BJ (cell line): ENCODE measurements at regions not wholly inside any gene's neighbourhood (a gene's known extent, or its start where the extent isn't known, plus 50 kb on each side); places are given as distances from the start of the nearest gene placed in this dataset.

Source experiments
- CTCF ChIA-PET: fragments of 350-600 bp; formaldehyde crosslinking; extraction: SDS; loops from one replicate; lab custom pipeline; 2021; ENCODE audit warnings: antibody characterized with exemption, inconsistent platforms; lab: Yijun Ruan, JAX
- POLR2A ChIA-PET: fragments of 300-600 bp; sonication (Branson Sonifier 250); formaldehyde crosslinking; extraction: SDS; loops from one replicate; lab custom pipeline; 2021; ENCODE audit warnings: antibody characterized with exemption; lab: Charles Lee
- DNase-seq: peaks from one replicate; pipeline ENCODE4 v3.0.0-alpha.2; 2011; ENCODE audit warnings: low read depth
- H3K27me3 ChIP-seq: 2 replicates; pipeline ENCODE4 v1.6.0; 2011; ENCODE audit warnings: low read length; ENCODE audit not compliant: control insufficient read depth, insufficient read depth
- H3K36me3 ChIP-seq: 2 replicates; pipeline ENCODE4 v1.5.1; 2011; ENCODE audit warnings: low read length; ENCODE audit not compliant: control insufficient read depth, insufficient read depth
- H3K4me3 ChIP-seq: 2 replicates; pipeline ENCODE4 v1.5.1; 2011; ENCODE audit warnings: low read depth, mild to moderate bottlenecking, control low read depth, low read length
- TF ChIP-seq, protein P1 (sequence below): IDR thresholded peaks from 2 replicates; pipeline ENCODE4 v1.5.1; 2011; ENCODE audit warnings: low read depth, mild to moderate bottlenecking, control low read depth, inconsistent platforms, low read length, moderate library complexity; ENCODE audit not compliant: insufficient read depth

DNA sequence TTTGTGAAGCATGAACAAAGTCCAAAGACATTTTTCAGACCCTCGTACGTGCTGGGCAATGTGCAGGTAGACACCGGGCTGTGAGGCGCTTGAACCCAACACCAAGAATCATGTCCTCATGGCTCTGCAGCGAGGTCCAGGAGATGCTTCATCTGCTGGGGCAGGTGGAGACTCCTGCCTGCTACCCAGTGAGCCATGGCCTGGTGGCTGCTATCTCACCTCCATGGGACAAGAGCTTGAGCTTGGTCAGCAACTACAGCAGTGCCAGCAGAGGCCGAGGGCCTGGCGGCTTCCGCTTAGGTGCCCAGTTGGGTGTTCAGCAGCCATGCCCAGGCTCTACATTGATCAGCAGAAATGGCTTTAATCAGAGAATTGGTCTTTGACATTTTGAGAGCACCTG lies 281.0 kb upstream of the HS6ST1 start:
- ChIA-PET POLR2A (no interaction called here), CTCF (interaction anchor here (1.2 kb wide), 1 partner anchor 9 kb away, joined by 3 read pairs; no protein-coding TSS in a partner anchor)
- TF ChIP-seq, protein P1, sequence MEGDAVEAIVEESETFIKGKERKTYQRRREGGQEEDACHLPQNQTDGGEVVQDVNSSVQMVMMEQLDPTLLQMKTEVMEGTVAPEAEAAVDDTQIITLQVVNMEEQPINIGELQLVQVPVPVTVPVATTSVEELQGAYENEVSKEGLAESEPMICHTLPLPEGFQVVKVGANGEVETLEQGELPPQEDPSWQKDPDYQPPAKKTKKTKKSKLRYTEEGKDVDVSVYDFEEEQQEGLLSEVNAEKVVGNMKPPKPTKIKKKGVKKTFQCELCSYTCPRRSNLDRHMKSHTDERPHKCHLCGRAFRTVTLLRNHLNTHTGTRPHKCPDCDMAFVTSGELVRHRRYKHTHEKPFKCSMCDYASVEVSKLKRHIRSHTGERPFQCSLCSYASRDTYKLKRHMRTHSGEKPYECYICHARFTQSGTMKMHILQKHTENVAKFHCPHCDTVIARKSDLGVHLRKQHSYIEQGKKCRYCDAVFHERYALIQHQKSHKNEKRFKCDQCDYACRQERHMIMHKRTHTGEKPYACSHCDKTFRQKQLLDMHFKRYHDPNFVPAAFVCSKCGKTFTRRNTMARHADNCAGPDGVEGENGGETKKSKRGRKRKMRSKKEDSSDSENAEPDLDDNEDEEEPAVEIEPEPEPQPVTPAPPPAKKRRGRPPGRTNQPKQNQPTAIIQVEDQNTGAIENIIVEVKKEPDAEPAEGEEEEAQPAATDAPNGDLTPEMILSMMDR: no peak
- no peaks in the 10 kb centered on the region for H3K27me3 ChIP-seq
- no peak for DNase-seq
- H3K36me3 ChIP-seq: no peaks in the 10 kb centered on the region
- no peak overlapping the region for H3K4me3 ChIP-seq

DNA sequence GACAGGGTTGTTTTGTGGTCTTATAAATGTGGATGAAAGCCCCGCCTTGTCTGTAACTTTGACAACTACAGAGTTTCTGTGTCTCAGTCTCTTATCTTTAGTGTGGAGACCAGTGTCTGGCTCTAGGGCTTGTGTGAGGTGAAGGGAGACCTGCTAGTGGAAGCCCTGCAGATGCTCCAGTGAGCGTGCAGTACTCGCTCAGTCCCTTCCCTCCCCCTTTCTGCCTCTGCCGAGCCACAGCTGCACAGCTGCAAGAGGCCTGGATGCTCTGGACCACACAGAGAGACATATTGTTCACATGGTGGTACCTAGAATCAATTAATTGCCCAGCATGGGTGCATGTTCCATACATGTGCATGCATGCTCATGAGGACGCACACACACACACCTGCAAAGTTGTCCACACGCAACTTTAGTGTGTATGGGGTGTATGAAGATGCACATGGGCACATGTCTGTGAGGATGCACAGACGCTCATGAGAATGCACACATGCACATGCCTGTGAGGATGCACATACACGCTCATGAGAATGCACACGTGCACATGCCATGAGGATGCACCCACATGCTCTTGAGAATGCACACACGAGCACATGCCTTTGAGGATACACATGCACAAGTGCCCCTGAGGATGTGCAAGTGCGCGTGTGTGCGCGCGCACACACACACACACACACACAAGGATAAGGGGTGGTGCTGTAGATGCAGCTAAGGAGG lies 282.1 kb upstream of the HS6ST1 start:
- DNase-seq: no peak
- TF ChIP-seq, protein P1: no peak
- Histone ChIP-seq H3K36me3 (no peaks in the 10 kb centered on the region), H3K27me3 (no peaks in the 10 kb centered on the region), H3K4me3 (no peak overlapping the region)
- ChIA-PET POLR2A (no interaction called here), CTCF (no interaction called here)

DNA sequence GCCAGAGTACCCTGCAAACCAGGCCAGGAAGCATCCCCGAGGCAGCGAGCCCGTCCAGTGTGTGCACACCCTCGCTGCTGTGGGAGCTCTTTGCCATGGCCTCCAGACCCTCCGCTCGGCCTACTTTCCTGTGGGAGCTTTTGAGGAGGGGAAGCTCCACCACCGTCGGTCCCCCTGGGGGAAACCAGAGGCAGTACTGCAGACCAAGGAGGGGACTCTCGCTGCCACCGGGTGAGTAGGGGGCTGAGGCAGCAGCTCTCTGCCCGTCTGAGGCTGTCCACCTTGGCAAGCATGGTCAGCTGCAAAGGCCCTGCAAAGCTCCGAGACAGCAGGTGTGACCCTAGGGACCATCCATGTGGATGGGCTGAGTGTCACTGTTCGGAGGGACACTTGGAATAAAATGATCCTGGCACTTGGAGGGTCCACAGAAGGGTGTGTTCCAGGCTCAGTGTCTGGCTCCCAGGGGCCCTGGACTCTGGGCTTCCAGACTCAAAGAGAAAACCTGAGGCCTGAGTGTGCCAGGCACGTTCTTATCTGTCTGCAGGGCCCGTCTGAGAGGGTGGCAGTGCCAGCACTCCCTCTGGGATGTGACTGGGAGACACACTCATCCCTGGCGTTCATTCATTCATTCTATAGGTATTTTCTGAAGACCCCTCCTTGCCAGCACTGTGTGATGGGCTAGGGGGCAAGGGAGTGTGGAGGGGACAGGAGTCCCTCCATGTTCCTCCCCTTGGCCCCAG lies 282.8 kb upstream of the HS6ST1 start:
- TF ChIP-seq, protein P1: no peak
- H3K36me3 ChIP-seq: no peaks in the 10 kb centered on the region
- no peak overlapping the region for H3K4me3 ChIP-seq
- CTCF ChIA-PET: no interaction called here
- no peak for DNase-seq
- POLR2A ChIA-PET: no interaction called here
- no peaks in the 10 kb centered on the region for H3K27me3 ChIP-seq

DNA sequence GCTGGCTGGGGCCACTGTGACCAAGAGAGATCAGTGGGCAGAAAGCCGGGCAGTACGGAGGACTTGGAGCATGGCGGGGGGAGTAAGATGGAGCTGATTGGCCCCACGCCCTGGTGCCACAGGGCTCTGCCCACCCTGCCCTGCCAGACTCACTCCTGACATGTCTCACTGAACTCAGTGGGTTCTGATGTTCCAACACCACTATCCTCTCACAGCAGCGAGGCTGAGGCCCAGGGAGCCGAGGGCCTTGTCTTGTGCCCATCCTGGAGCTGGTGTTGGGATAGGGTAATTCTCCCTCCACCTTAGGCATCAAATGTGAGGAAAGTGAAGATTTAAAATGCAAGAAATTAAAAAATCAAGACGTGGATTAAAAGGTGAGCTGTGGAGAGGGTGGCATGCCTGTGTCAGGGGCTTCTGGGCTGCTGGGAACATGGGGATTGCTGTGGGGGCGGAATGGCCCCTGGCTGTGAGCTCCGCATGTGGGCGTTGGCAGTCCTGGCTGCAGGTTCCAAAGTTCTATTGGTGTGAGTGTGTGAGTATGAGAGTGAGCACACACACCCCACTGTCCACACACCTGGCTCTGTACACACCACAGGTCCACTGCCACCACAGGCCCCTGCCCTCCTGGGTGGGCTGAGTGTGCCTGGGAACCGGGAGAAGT lies 283.5 kb upstream of the HS6ST1 start:
- Histone ChIP-seq H3K4me3 (no peak overlapping the region), H3K27me3 (no peaks in the 10 kb centered on the region), H3K36me3 (no peaks in the 10 kb centered on the region)
- TF ChIP-seq, protein P1: no peak
- DNase-seq: no peak
- ChIA-PET POLR2A (no interaction called here), CTCF (no interaction called here)

DNA sequence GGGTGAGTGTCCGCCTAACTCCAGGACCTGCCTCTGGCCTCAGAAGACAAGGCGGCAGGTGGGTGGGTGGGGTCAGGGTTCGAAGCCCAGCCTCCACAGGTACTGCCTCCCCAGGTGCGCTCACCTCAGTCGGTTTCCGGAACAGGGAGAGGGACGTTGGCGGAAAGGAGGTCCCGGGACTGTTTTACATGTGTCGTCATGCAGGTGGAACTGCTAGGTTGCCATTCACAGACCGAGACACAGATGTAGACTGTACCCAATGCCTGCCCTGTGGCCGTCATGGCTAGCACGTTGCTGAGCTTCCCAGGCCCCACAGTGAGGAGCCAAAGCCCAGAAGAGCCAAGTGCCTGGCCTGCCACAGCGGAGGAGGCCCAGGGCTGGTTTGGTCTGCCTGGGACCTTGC lies 284.0 kb upstream of the HS6ST1 start:
- POLR2A ChIA-PET: no interaction called here

More for the DNA sequence above, 284.0 kb upstream of the HS6ST1 start:
- TF ChIP-seq, protein P1: no peak
- H3K27me3 ChIP-seq: no peaks in the 10 kb centered on the region
- no peak overlapping the region for H3K4me3 ChIP-seq
- no peak for DNase-seq
- no peaks in the 10 kb centered on the region for H3K36me3 ChIP-seq
- CTCF ChIA-PET: no interaction called here
